ENCODE measurements at regions not wholly inside any gene's neighbourhood (a gene's known extent, or its start where the extent isn't known, plus 50 kb on each side); places are given as distances from the start of the nearest gene placed in this dataset.
"Not testable (repeated sequence)": the region's sequence is repeated elsewhere in the genome, so short reads cannot be mapped to it uniquely, and the experiment has no call there.

DNA sequence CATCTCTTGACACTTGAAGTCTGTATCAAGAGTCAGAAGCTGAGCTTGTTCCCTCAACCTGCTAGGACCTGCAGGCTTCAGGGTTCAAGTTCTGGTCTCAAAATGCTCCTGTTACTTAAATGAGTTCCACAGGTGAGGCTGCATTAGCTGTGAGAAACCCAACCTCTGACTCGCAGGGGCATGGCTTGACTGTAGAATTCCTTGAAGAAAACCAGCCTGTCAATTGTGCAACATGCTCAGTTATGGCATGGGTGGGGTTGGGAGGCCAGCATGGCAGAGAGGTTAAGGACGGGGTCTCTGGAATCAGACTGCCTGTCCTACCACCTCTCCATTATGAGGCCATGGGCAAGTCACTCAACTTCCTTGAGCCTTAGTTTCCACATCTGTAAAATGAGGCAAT lies 235.8 kb downstream of the EN1 start:
- no peak for DNase-seq

DNA sequence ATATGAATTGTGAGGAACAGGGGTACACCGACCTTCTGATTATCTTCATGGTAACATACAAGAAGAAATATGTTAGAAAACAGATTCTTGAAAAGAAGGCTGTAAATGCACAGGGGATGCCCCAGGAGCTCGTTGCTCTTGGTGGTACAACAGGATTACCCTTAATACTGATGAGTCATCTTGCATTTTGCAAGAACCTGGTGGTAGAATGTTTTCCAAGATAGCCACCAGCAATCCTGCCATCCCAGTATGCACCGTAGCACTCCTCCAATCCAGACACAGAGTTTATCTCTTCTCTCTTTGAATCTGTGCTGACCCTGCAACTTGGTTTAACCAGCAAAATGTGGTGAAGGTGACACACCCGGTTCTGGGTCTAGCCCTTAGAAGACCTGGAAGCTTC lies 238.3 kb downstream of the EN1 start:
- no peak for DNase-seq

DNA sequence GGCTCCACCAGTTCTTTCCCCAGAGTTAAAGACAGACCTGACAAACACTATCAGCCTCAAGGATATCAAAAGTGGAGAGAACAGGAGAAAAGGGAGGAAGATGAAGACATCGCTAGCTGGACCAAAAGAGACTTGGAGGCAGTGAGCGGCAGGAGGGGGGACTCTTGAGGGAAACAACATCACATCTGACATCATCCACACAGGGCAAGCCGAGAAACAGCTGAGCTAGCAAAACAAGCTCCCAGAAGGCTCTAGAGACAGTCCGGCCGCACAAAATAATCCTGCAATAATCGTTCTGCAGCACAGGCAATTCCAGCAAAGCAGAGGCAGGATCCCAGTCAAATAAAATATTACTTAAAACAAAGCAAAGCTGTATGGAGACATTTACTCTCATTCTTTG lies 239.8 kb downstream of the EN1 start:
- peak; percentile 46 for DNase-seq

DNA sequence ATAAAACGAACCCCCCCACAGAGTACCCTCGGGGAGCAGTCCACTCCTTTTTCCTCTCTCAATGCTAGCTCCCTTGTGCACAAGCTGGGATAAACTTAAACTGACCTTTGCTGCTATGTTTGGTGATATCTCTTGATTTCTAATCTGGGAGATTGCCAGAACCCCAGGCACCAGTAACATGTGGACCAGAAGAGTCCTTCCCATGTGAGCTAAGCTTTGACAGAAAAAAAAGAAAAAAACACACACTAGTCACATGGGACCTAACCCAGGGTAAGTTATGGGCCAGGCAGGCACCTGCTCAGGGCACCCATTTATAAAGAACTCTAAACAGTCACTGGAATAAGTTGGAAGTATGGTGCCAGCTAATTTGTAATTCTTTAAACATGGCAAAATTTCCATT lies 242.6 kb downstream of the EN1 start:
- DNase-seq = no peak

DNA sequence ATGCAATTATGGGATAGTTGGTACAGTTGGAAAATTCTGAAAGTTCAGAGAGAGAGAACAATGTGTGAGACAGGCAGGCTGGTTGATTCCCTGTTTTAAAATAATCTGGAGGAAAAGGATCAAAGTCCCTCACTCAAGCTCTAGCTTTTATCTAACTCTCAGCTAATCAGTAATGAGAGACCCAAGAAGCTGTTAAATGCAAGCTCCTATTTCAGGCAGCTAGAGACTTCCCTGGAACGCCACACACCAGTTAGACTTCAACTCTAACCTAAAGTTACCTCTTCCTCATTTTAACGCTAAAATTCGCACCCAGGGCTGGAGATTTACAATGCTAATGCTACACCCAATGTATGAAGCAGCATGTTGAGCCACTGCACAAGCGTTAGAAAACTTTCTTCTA lies 243.1 kb downstream of the EN1 start:
- DNase-seq = no peak

DNA sequence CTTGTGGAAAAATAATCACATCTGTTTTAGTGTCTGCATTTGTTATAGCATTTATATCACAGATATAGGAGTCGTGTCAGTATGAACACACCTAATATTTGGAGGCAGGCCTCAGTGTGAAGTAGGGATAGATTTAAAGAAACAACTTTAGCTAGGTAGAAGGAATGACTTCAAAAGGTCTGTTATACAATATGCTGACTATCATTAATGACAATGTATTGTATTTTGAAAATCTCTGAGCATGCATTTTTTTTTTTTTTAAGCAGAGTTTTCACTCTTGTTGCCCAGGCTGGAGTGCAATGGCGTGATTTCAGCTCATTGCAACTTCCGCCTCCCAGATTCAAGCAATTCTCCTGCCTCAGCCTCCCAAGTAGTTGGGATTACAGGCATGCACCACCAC lies 248.3 kb downstream of the EN1 start:
- no peak for DNase-seq

DNA sequence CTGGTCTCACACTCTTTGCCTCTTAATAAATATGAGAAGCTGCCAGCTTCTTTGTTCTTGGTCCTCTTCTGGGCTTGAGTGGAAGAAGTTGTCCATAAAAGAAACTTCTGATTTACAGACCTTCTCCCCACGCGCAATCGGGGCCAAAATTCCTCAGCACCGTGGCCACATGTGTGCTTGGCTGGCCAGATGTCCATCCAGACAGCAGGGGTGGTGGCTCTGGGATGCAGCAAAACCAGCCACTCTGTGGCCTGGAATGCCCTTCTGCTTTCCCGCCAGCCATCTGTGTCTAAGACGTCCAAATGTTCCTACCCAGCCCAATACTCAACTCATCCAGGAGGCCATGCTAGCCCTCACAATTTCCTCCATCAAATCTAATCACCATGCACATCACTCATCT lies 250.8 kb downstream of the EN1 start:
- no peak for DNase-seq

DNA sequence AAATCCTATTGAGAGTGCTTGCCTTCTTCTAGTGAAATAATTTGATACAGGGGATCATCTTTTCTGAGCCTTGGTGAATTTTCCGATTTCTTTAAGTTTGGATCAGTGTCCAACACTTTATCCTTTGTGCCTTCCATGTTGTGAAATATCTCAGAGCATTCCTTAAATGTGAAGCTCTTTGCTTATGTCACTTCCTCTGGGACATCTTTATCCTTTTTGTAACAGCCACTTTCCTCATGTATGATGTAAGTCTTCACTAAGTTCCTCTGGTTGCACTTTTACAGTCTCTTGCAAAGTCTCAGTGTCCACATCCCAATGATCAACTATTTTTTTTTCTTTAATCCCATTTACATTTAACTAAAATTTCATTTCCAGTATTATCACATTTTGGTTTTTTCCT lies 254.2 kb downstream of the EN1 start:
- no peak for DNase-seq

DNA sequence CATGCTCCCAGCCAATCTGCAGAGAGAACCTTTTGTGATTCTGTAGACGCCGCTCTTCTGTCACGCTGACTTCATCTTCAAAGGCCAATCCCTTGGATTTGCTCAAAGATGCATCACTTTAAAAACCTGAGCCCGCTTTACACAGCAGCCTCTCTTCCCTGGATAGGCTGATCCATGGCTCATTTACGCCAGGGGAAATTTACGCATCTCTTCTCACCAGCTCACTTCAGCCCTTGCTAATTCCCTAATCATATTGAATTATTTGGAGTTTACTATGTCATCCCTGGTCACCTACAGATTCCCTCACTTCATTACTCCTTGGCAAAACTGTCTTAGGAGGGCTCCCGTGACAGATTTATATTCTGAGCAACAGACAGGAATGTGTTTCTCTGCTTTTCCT lies 256.2 kb downstream of the EN1 start:
- no peak for DNase-seq

DNA sequence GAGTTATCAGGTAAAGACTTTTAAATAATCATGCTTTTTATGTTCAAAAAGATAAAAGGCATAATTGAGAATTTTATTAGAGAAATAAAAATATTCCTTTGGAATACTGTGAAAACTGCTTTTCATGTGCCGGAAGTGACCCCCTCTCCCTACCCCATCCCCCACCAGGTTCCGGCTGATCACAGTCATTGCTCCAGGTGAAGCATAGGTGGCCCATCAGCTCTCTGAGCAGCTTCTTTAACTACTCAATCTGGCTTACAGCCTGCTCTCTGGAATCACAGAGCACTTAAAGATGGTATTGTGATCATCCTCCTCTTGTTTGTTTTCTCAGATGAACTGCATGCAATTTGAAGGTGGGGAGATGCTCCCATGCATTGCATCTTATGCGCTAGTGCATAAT lies 257.7 kb downstream of the EN1 start:
- no peak for DNase-seq

DNA sequence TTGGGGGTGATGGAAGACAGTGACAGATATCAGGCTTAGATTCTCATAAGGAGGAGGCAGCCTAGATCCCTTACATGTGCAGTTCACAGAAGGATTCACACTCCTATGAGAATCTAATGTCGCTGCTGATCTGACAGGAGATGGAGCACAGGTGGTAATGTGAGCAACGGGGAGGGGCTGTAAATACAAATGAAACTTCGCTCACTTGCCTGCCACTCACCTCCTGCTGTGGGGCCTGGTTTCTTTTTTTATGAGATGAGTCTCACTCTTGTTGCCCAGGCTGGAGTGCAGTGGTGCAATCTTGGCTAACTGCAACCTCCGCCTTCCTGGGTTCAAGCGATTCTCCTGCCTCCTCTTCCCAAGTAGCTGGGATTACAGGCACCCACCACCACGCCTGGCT lies 258.6 kb downstream of the EN1 start:
- DNase-seq = no peak

DNA sequence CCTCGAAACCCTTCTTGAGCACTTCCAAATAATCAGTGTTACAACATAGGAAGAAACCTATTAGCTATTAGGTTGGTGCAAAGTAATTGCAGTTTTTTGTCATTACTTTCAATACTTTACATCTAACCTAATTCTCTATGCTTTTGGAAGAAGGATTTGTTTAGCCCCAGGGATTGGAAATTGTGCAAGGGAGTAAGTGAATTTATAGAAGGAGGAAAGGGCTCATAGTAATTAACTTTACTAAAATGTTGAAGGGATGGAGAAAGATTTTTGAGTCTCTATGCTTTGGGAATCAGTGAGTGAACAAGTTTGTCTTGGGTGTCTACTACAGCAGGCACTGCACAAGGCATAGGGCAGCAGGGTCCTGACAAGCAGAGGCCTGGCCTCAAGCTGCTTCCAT lies 261.1 kb downstream of the EN1 start:
- DNase-seq = no peak

DNA sequence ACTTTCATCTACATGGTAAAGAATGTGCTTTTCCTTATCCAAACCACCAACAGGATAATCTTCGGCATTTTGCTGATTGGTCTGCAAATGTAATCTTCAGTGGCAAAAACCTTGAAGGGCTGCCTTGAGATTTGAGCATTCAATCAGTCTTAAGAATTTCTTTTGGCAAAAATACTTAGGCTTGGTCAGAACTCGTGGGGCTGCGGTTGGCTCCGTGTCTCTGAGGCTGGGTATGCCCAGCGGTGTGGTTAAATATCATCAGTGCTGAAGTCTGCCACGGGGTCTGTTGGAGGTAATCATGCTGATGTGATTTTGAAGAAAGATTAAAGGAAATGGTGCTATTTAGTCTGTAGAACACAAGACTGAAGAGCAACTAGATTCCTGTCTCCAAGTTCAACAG lies 262.6 kb downstream of the EN1 start:
- no peak for DNase-seq

DNA sequence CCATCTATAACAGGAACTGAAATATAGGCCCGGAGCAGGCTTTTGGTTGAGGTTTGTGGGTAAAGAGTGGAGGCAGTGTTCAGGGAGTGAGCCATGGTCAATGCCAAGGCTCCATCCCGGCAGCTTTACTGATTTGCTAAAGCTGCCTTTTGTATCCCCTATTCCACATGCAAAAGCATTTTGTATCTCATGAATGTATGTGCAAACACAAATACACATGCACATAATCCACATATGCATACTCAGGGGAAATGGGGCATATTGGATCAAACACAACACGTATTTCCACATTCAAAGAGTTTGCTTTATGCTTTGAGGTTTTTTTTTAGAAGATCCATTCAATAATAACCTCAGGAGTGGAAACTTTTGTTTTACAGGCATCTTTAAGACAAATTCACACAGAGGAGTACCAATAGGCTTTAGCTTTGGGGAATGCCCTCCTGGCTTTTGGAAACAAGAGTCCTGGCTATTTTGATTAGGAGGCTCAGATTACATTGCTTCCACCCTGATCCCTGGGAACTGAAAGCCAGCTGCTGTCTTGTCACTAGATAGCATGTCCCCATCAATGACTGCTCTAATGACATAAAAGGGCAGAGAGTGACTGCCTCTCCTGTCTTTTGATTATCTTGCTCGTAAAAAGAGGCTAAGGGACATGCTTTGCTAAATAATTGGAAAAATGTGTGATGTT lies 263.2 kb downstream of the EN1 start:
- peak; percentile 45 for DNase-seq

DNA sequence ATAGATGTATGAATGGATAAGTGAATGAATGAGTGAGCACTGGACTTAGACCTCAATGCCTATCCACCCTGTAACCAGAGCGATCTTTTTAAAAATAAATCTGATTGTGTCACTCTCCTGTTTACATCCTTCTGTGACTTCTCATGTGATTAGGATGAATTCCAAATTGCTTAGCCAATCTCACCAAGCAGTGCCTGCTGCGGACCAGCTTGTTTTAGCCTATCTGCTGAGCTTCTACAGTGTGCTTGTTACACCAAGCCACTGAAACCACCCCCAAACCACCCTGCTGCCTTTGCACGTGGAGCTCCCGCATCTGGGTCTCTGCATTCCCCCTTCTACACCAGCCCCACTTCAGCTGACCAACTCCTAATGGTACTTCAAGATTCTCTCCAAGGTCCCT lies 265.4 kb downstream of the EN1 start:
- DNase-seq = no peak

DNA sequence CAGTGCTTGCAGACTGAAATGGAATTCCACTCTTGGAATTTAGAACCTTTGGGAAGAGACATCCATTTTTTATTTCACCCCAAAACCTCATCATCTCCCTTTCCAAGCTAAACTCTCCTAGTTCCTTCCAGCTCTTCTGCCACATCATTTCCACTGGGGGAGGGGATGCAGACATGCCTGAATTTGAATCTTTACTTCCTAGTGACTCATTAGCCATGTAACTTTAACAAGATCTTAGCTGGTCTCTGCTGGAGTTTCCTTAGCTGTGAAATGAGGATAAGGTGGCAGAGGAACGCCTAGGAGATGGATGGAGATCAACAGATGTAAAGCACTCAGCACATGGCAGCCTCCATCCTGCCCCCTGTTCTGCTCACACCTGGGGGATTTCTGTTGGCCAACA lies 266.8 kb downstream of the EN1 start:
- DNase-seq = no peak

DNA sequence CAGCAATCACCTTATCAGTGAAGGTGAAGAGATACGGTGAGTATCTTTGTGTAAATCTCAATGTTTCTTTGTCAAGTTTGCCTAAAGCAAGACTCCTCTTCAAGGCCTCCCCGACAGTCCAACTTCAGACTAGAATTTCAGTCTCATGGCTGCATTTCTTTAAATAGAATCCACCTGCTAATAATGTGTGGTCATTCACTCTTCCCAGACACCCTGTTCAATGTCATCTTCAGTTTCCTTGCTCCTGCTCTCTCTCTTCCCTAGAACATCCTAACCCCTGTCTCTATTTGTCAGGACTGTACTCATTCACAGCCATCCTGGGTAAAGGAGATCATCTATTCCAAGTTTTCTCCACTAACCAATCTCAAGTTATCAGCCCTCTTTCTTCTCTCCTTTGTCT lies 267.3 kb downstream of the EN1 start:
- no peak for DNase-seq

DNA sequence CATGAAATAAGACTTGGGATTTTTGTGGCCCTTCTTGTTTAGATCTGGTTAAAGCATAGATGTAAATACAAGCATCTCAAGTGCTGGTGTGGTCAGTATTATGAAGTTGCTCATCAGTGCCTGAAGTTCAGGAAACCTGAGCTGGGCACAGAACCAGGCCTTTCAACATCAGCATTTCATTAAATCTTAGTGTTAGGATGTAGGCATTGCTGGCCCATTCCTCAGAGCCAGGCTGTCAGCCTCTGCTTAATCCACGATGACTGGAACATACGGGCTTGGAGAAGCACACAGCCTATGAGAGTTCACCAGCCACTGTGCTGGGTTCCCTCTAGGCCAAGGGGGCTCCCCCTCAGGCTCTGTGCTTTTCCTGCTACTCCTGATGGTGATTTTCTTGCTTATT lies 270.2 kb downstream of the EN1 start:
- no peak for DNase-seq

DNA sequence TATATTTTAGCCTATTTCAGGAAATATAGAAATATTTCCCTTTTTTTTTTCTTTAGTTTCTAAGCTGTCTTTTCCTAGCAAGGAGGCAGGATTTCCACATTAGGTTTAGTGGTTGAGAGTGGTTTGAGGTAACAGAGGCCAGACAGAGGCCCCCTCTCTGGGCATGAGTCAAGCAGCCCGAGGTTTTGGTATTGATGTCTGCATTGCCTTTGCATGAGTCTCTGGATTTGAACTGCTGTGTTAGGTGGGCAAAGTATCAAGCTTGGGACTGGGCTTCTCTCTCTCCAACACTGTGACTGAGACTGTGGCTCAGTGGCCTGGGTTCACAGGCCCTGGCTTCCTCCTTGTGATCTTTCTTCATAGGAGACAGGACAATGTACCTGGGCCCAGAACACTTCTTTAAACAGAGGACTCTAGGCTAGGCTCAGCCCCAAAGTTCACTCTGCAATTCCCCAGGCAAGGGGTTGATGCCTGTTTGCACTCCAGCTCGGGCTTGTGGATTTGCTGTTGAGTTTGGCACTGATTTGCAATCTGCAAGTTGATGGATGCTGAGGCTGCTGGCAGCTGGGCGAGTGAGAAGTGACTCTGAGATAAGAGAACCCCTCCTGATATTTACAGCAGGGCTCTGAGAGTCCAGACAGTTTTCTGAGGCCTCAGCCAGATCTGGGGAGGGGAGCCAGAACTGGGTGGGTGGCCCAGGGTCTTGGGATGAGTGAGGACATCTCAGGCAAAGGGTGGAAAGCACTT lies 271.2 kb downstream of the EN1 start:
- no peak for DNase-seq

DNA sequence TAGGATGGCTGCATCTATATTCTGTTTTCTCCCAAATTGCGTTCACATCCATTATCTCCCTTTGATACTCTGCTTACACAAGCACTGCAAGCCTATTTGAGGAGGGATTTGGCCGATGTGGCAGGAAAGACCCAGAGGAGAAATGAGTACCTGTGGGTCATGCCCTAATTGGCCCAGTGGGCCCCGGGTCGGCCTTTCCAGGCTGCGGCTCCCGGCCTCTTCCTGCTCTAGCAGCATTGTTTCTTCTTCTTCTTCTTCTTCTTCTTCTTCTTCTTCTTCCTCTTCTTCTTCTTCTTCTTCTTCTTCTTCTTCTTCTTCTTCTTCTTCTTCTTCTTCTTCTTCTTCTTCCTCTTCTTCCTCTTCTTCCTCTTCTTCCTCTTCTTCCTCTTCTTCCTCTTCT lies 275.1 kb downstream of the EN1 start:
- not testable (repeated sequence) for DNase-seq

DNA sequence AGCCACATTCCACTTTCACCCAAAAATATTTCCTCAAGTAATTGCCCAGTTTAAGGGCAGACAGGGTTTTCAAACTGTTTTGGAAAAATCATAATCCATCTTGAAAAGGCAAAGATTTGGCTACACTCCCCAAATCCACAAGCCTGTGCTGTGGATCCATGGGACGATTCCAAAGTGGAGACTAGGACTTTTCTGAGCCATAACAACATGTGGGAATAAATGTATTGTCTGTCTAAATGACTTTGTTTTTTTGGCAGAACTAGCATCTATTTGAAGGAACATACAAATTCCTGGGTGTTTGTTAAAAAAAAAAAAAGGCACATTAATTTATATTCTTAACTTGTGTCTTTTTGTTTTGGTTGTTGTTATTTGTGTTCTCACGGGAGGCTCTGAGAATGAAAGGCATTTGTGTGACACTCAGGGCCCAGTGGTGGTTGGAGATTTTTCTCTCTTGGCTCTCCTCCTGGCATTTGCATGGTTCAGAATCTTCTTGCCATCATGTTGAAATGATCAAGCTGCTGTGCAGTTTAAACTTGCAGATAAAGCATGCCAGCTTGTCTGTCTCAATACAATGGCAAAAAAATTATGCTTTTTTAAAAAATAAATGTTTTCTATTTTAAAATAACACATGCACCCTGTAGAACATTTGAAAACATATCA lies 277.4 kb downstream of the EN1 start:
- DNase-seq = peak; percentile 69

DNA sequence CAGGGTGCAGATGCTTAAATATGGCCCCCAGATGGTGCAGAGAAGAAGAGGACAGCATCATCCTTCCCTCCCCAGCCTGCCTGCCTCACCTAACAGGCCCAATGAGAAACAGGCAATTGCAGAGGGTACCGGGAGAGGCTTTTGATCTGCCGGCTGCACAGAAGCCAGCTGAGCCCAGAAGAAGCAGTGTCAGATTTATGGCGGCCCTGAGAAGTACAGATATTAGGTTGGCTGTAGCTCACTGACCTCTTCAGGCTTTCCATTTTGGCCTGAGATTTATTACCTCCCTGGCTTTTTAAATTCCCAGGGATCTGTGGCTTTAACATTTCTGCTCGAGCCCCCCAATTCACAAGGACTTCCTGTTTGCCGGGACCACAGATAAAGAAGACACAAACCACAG lies 278.7 kb downstream of the EN1 start:
- no peak for DNase-seq

DNA sequence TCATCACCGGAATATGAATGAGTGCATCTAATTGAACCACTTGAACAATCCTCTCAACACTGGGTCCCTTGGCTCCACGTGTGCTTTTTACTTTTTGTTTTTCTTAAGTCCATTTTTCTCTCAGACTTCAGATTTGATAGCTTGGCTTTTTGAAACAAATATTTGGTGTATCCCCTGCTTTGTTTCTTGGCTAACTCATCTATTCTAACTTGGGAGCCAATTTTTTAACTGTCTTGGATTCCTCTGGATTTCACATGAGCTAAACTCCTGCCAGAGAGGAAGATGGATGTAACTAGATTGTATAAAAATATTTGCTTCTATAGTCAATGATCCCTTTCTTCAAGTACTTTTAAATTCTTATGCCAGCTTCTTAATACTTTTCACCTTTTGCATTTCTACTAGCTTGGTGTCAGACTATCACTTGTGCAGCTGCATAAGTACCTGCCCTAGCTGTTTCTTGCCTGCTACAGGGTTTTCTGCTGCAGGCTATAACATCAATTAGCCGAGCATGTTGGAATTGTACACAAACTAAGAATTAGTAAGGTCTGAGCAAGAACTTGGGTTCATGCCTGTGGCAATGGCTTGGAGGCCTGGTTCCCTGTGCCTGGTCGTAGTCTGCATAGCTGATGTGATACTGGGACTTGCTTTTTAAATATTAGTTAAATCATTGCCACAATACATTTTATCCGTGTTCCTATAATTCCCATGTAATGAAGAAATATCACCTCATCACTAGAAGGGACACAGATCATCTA lies 281.5 kb downstream of the EN1 start:
- peak; percentile 9 for DNase-seq
